DMS 273 (cell line): ENCODE measurements at regions not wholly inside any gene's neighbourhood (a gene's known extent, or its start where the extent isn't known, plus 50 kb on each side); places are given as distances from the start of the nearest gene placed in this dataset.
"Not testable (repeated sequence)": the region's sequence is repeated elsewhere in the genome, so short reads cannot be mapped to it uniquely, and the experiment has no call there.

Experiments
- DNase-seq: peaks from one replicate; lab custom pipeline; 2025; ENCODE audit not compliant: unreplicated experiment; lab: John Stamatoyannopoulos, UW

DNA sequence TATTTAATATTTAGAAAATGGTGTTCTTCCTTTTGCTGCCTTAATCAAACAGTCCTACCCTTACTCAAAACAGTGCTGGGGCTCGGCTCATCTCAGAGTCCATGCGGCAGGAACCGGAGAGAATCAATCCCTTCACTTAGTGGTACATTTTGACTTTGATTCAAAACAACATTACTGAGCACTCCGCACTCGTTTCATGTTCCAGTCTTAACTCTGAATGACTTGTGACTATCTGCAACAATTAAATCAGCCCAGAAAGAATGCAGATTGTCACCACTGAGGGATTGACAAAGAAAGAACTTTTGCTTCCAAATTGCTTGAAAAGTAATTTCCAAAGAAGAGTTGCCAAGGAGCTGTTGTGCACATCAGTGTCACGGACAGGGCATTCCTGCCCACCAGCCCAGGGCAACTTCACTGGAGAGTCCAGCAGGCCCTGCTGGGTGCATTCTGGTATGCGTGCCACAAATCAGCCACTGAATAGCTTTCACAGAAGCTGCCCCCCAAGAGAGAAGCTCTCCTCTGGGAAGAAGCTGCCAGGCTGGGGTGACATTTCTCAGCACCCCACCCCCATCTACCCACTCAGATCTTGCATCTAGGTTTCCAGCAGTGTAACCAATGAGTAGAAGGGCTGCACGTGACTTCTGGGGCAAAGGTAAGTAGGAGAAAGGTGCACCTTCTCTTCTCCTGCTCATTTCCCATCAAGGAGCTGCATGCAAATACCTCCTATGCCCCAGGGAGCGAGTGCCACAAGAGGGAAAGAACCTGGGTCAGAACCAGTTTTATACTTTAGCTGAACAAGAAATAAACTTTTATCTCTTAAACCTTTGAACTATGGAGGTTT, 84.6 kb upstream of the ATP8B1 start:
- DNase-seq = no peak

DNA sequence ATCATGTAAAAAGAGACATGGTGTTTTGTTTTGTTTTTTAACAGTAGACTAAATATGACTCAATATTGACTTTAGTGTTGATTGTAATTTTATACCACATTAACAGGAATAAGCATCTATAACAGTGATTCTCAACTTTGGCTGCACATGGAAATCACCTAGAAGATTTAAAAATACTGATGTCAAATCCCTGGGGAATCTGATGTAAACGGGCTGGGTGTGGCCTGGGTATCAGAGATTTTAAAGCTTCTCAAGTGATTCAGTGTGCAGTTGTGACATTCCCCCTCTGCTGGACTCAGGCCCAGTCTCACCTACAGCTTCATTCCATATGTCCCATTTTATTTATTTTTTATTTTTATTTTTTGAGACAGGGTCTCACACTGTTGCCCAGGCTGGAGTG, 82.8 kb upstream of the ATP8B1 start:
- DNase-seq = no peak

DNA sequence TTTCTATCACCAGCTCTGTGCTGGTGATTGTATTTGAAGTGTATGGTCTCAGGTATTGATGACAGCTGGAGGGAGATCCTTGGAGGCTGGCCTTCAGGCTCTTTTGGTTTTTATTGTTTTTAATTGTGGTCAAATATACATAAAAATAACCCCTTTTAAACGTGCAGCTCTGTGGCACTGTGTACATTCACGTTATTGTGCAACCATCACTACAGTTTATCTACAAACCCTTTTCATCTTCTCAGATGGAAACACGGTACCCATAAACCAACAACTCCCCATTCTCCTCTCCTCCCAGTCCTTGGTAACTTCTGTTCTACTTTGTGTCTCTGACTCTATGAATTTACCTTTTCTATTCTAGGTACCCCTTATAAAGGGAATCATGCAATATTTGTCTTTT, 79.3 kb upstream of the ATP8B1 start:
- DNase-seq = no peak

DNA sequence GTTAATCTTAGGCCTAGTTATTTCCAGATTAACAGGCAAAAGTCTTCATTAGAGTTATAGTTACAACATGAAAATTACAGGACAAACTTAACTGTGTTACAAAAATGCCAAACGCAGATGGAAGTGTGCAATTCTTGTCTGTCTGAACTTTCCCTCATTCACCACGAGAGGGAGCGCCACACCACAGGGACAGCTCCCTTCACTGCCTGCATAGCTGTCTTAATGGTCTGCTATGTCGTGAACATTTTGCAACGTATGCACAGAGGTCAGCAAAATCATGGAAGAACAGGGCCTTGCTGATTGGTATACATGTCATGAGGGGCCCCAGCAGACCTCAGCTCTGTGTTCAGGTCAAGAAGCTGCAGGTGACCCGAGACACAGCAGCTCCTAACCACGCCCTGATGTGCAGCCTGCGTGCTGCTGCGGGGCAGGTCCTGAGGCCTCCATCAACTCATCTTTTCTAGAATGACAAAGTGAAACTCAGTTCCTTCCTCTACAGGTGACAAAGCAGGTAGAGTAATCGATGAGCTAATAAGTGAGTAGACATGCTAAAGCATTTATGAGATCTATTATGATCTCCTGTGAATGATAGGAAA, 78.8 kb upstream of the ATP8B1 start:
- DNase-seq = peak; percentile 88

DNA sequence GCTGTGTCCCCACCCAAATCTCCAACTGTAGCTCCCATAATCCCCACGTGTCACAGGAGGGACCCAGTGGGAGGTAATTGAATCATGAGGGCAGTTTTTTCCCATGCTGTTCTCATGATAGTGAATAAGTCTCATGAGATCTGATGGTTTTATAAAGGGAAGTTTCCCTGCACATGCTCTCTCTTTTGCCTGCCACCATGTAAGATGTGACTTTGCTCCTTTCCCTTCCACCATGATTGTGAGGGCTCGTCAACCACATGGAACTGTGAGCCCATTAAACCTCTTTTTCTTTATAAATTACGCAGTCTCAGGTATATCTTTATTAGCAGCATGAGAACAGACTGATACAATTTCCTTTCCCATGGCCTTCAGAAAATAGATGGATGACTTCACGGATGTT, 76.8 kb upstream of the ATP8B1 start:
- not testable (repeated sequence) for DNase-seq

DNA sequence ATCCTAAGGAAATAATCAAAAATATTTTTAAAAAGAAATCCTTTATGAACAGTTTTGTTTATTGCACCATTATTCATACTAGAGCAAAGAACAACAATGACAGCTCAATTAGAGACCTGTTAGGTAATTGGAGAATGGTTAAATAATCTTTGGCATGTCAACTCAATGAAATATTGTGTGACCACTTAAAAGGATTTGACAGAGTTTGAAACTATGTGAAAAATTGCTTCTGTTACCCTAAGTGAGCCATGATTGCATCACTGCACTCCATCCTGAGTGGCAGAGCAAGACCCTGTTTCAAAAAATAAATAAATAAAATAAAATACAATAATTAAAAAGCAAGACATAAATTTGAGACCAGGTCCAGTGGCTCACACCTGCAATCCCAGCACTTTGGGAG, 66.1 kb upstream of the ATP8B1 start:
- DNase-seq = no peak

DNA sequence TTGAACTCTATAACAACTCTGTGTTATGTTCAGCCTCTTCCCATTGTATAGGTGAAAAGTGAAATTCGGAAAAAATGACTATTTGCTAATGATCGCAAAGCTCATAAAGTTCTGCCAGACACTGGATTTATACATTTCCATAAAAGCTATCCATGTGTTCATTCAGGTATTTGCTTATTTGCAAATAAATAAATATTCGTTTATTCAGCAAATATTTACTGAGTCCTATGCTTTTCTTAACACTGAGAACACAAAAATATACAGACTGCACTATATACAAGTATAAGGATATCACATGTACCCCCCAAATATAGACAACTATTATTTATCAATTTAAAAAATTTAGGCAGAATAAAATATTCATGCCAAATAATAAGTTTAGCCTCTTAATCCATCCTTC, 63.2 kb upstream of the ATP8B1 start:
- DNase-seq = no peak

DNA sequence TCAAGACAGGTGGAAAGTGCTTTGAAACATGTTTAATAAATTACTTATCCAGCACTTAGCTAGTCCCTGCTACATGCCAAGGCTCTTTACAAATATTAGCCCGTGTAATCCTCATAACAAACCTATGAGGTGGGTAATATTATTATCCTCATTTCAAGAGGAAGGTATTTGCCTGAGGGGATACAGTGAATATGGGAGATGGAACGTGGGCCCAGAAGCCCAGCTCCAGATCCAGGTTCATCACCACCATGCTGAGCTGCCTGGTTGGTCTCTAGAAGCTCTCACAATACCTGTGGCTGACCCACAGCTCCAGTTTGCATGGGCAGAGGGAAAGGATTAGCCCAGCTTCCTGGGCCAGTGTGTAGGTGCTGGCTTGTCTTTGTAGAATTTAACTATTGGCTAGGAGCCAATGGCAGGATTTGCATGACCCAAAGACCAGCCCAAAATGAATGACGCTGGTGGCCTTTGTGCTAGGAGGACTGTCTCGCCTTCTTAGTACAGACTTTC, 61.6 kb upstream of the ATP8B1 start:
- DNase-seq = no peak

DNA sequence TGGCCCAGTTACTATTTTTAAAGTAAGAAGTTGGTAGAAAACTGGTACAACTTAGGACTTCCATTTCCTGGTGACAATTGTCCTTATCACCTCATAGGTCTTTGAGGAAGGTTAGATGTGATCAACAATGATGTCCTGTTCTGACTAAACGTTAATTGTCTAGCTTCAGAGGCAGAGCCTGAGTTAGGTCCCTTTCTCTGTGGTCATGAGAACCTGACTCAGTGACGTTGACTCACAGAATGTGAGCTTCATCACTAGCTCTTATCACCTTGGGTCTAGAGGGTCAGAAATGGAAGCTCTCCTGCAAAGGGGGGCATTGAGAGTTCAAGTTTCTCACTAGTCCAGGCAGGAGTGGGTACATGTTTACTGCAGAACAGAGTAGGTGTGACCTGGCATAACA, 60.6 kb upstream of the ATP8B1 start:
- DNase-seq = no peak

DNA sequence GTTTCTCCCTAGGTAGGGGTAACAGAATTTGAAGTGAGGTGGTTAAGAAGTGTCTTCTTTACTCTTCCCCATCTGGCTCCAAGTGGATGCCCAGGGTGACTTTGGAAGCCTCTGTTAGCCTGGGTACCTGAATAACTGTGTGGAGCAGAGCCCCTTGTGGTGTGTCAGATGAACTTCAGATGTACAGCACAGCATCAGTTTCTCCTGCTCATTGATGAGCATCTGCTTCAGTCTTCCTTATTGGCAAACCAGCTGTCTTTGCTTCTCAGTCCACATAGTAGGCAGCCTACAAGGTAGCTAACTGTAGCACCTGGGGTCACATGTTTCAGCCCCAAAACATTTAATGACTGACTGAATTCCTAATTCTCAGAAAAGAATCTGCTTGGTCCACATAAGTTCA, 56.2 kb upstream of the ATP8B1 start:
- peak; percentile 65 for DNase-seq

DNA sequence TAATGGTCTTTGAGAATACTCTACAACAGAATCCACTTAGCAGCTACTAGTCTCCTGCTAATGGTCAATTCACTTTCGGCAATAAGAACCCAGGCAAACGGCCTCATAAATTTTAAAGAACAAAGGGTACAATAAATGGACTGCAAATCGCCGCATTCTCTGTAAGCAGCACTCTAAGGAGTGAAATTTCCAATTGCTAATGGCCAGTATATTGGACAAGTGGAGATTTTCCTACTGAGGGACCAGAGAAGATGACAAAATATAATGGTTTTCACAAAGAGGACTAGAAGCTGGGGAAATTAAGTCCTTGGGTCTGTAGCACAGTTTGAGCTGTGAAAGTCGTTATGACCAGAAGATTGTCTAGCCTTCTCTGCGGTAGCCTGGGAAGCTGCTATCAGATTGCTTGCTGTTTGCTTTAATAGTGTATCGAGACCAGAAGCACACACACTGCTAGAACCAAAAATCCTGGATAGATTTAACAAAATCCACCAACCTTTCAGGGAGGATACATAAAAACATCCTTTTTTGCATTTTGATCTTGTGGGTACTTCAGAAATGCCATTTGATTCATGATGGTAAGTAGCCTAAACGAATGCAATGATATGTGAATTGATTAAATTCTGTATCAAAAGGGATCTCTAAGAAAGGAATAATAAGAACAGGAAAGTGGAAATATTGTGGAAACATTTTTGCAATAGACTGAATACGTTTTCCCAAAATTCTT, 53.6 kb upstream of the ATP8B1 start:
- no peak for DNase-seq

DNA sequence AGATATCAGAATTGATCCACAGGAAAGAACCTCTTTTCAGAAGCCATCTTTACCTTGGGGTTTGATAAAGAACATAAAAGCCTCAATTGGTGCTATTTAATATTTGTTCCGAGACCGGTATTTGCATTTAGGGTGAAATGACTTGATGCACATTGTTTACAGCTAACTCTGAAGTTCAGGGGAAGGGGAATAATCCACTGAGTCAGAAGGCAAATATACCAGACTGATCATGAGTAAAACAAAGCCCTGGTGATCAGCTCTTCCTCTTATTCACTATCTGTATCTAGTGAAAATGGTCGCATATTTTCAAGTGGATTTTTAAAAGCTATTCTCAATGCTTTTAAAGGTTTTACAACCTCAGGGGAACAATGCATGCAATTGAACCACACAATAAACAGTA, 53.0 kb upstream of the ATP8B1 start:
- no peak for DNase-seq

DNA sequence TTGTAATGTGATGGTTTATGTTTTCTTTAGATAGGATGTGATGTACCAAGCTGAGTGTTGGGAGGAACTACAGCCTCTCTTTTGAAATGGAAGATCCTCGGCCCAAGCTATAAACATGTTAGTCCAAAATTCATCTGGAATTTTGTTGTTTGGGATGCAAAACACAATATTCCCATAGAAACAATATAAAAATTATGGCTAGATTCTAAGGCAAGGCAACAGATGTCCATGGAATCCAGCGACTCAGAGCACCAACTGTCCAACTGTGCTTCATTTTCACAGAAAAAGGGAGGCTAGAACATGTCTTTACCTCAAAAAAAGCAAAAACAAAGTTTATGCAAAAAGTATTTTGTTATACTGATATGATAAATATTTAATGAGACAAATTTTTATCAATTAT, 52.4 kb upstream of the ATP8B1 start:
- DNase-seq = no peak

DNA sequence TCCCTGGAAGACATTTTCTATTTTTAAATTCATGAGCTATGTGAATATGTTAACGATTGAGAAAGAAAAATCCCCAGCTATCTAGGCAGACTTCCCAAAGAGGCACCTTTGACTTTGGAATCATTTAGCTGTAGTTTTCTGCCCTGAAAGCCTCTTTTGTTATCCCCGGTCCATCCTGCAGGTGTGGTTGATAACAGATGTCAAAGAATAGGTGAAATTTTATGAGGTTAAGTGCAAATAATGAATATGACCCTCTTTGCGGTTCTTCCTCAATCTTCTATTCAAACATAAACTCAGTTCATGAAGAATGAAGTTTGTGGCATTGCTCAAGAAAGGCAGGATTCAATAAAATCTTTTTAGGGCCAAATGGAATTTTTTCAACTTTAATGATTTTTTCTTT, 51.6 kb upstream of the ATP8B1 start:
- DNase-seq = no peak

DNA sequence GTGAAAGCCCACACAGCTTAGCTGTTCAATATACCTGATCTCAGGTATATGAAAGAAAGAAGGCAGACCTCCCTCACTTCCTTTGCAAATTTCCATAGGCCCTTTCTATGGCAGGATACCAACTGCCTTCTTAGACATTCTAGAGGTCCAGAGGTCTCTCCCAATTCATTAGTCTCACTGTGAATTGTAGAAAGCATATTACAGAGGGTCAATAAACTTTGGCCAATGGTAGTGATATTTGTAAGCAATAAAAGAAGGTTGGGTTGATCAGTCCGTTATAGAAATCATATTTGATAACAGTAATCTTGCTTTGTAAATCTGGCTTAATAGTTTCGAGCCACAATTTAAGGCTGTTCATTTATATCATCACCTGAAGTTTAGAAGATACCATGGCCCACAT, 50.7 kb upstream of the ATP8B1 start:
- no peak for DNase-seq

DNA sequence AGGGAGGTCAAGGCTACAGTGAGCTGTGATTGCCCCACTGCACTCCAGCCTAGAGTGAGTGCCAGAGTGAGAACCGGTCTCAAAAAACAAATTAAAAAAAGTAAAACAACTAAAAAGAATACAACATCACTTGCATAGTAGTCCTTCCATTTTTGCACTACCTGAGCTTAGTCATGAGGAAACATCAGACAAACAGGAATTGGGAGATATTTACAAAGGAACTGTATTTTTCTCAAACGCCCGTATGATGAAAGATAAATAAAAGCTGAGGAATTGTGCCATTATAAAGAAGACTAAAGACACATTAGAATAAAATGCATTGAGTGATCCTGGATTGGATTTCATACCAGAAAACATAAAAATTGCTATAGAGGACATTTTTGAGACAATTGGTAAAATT, 50.0 kb upstream of the ATP8B1 start:
- DNase-seq = no peak
